GM23248 (cell line): ENCODE measurements at regions not wholly inside any gene's neighbourhood (a gene's known extent, or its start where the extent isn't known, plus 50 kb on each side); places are given as distances from the start of the nearest gene placed in this dataset.

Experiments
- EZH2 ChIP-seq: fragments of 200-600 bp; sonication (generic); IDR thresholded peaks from 2 replicates; pipeline ENCODE4 v1.6.1; 2018; ENCODE audit warnings: antibody characterized with exemption, mild to moderate bottlenecking; ENCODE audit not compliant: insufficient read depth, poor library complexity, severe bottlenecking
- EZH2phosphoT487 ChIP-seq: fragments of 200-600 bp; sonication (generic); IDR thresholded peaks from 2 replicates; pipeline ENCODE4 v1.6.1; 2018; ENCODE audit warnings: antibody characterized with exemption, moderate library complexity, mild to moderate bottlenecking, low read depth; ENCODE audit not compliant: insufficient read depth

DNA sequence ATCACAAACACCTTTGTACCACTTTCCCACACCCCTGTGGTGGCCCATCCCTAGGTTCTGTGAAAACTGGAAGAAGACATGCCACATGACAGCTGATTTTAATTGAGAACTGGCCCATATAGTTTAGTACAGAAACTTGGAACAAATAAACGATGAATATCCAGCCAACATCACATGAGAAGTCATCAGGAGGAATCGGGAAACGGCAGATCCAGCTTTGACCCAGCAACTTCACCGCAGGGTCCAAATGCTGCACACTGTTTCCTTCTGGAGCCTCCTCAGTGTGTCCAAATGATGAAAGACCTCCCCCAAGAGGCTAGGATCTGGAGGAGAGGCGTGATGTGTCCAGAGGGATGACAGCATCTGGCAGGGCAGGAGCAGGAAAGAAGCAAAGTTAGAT, 75.5 kb downstream of the COPS8 start:
- TF ChIP-seq EZH2 (no peak), EZH2phosphoT487 (no peak)
